ENCODE measurements at regions not wholly inside any gene's neighbourhood (a gene's known extent, or its start where the extent isn't known, plus 50 kb on each side); places are given as distances from the start of the nearest gene placed in this dataset.
A peak's percentile ranks its signal among the peaks of the same experiment; 100 is the strongest.
"Not testable (repeated sequence)": the region's sequence is repeated elsewhere in the genome, so short reads cannot be mapped to it uniquely, and the experiment has no call there.

- TF ChIP-seq POLR2A (IDR thresholded peaks at IDR 0.05; ENCODE audit: low read depth, low read length) = no peak
- no peak for FAIRE-seq
- no peak for DNase-seq (ENCODE audit: insufficient read length, low spot score)
These were observed 87.7 kb upstream of the WWC2 start for GRCh38 chr4:183011213-183011907.

GRCh38 chr4:183008492-183008891 lies 90.6 kb upstream of the WWC2 start:
- DNase-seq (ENCODE audit: insufficient read length, low spot score) (no peak), FAIRE-seq (no peak)
- no peak for TF ChIP-seq POLR2A (IDR thresholded peaks at IDR 0.05; ENCODE audit: low read depth, low read length)

GRCh38 chr4:183004370-183004769 lies 87.2 kb upstream of the DCTD start:
- not testable (repeated sequence) for DNase-seq (ENCODE audit: insufficient read length, low spot score); FAIRE-seq

GRCh38 chr4:182994171-182994570 lies 77.0 kb upstream of the DCTD start:
- FAIRE-seq = no peak
- DNase-seq (ENCODE audit: insufficient read length, low spot score) = no peak
- TF ChIP-seq POLR2A (IDR thresholded peaks at IDR 0.05; ENCODE audit: low read depth, low read length) = no peak

DNA sequence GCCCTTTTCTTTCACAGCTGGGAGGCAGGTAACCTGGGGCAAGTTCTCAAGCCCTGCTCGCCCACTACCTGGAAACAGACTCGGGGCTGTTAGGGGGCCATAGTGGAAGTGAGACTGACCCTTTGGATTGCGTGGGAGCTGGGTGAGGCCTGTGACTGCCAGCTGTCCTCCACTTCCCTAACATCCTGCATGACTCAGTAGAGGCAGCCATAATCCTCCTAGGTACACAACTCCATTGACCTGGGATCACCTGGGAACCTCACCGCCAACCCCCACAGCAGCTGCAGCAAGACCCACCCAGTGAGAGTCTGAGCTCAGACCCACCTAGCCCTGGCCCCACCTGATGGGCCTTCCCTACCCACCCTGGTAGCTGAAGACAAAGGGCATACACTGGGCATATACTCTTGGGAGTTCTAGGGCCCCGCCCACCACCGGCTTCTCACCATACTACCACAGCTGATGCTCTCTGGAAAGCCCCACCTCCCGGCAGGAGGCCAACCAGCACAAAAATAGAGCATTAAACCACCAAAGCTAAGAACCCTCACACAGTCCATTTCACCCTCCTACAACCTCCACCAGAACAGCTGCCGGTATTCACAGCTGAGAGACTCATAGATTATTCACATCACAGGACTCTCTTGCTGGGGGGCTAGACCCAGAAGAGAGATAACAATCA lies 61.1 kb upstream of the DCTD start:
- no peak for FAIRE-seq
- no peak for TF ChIP-seq POLR2A (IDR thresholded peaks at IDR 0.05; ENCODE audit: low read depth, low read length)
- no peak for DNase-seq (ENCODE audit: insufficient read length, low spot score)

DNA sequence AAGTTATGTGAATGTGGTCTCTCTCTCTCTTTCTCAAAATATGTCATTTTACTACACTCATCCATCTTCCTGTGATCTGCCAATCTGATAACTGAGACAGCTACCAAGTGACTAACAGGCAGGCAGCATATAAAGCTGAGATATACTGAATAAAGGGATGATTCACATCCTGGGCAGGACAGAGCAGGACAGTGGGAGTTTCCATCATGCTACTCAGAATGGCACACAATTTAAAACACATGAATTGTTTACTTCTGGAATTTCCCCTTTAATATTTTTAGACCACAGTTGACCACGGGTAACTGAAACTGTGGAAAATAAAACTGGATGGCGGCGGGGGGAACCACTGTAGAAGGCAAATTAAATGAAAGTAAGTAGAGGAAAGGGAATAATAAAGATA lies 58.6 kb upstream of the DCTD start:
- TF ChIP-seq POLR2A (IDR thresholded peaks at IDR 0.05; ENCODE audit: low read depth, low read length) = no peak
- DNase-seq (ENCODE audit: insufficient read length, low spot score) (peak; percentile 30), FAIRE-seq (no peak)

- DNase-seq (ENCODE audit: insufficient read length, low spot score) (no peak), FAIRE-seq (no peak)
- TF ChIP-seq POLR2A (IDR thresholded peaks at IDR 0.05; ENCODE audit: low read depth, low read length) = no peak
These were observed 56.8 kb upstream of the DCTD start for GRCh38 chr4:182973941-182974340.

DNA sequence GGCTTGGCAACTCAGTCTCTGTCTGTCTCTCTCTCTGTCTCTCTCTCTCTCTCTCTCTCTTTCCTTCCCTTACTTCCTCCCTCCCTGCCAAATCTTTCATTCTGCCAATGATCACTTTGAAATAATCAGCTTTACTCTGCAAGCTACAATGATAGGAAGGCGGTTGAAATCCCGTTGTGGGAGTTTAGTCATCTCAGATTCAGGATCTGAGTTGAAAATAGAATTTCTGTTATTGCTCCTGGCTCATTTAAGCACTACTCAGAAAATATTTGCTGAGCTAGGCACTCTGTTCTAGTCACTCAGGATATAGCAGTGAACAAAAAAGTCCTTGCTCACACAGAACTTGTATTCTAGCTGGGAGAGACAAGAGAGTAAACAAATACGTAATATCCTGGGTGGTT lies 56.3 kb upstream of the DCTD start:
- no peak for TF ChIP-seq POLR2A (IDR thresholded peaks at IDR 0.05; ENCODE audit: low read depth, low read length)
- FAIRE-seq (no peak), DNase-seq (ENCODE audit: insufficient read length, low spot score) (no peak)

DNA sequence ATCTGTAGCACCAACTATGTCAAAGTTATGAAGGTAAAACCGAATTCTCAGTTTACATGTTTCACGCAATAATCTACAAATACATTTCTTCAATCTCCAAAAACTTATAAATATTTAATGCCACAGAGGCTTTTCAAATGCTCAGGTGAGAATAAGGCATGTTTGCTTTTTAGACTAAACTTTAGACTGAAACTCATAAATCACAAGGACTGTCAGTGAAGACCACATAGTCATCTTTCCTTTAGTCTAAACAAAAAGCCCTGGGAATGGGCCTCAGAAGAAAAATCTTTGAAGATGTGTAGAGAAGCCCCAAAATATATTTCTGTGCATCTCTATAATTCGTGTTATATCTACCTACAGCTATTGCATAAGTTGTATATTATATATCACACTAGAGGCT lies 54.5 kb upstream of the DCTD start:
- FAIRE-seq = no peak
- no peak for TF ChIP-seq POLR2A (IDR thresholded peaks at IDR 0.05; ENCODE audit: low read depth, low read length)
- no peak for DNase-seq (ENCODE audit: insufficient read length, low spot score)

DNA sequence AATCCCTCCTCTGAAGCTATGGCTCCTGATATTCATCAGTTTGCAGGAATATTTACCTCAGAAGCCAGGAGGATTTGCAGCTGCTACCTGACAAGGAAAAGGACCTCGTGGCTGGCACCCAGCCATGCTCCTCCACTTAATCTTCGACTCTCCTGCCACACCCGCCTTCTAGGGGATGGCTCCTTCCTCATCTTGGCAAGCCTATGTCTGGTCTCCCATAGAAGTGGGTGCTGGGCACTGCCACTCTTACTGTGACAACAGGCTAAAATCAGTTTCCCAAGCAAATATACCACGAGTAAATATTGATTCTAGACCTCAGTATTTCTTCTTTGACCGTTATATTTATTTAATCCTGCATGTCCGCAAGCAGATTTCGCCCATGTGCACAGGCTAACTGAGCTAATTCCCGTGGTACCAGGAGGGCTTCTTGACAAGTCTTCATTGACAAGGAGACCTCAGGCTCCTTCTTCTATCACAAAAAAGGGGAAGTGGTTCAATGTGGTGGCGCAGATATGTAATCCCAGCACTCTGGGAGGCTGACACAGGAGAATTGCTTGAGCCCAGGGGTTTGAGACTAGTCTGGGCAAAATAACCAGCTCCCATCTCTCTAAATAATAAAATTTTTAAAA lies 52.6 kb upstream of the DCTD start:
- no peak for TF ChIP-seq POLR2A (IDR thresholded peaks at IDR 0.05; ENCODE audit: low read depth, low read length)
- FAIRE-seq = no peak
- no peak for DNase-seq (ENCODE audit: insufficient read length, low spot score)

DNA sequence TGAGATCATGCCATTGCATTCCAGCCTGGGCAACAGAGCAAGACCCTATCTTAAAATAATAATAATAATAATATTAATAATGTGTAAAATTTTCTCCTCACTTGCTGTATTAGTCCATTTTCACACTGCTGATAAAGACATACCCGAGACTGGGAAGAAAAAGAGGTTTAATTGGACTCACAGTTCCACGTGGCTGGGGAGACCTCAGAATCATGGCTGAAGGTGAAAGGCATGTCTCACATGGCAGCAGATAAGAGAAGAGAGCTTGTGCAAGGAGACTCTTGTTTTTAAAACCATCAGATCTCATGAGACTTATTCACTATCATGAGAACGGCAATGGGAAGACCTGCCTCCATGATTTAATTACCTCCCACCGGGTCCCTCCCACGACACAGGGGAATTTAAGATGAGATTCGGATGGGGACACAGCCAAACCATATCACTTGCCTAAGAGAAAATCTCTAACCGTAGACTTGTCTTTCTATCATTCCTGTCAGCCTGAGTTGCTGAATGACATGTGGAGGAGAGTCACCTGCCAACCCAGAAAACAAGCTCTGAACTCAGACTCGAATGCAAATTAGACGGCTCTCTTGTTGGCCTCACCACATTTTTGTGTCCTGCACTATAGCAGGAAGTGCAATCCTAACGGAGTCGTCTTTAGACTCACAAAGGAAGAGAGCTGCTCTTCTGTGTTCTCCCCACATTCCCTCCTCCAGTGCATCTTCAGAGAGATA lies 51.9 kb upstream of the DCTD start:
- DNase-seq (ENCODE audit: insufficient read length, low spot score) = no peak
- no peak for FAIRE-seq
- TF ChIP-seq POLR2A (IDR thresholded peaks at IDR 0.05; ENCODE audit: low read depth, low read length) = no peak

DNA sequence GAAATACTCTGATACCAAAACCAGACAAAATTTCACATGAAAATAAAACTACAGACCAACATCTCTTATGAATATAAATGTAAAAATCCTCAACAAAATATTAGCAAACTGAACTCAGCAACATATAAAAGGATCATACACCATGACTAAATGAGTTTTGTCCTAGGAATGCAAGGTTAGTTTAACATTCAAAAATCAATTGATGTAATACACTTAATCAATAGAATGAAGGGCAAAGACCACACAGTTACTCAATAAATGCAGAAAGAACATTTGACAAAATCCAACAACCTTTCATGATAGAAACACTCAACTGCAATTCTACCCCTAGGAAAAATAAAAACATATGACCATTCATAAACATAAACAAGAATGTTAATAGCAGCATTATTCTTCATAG lies 50.2 kb upstream of the DCTD start:
- FAIRE-seq (no peak), DNase-seq (ENCODE audit: insufficient read length, low spot score) (no peak)
- no peak for TF ChIP-seq POLR2A (IDR thresholded peaks at IDR 0.05; ENCODE audit: low read depth, low read length)

Measured in H54 (cell line).